ENCODE measurements at regions not wholly inside any gene's neighbourhood (a gene's known extent, or its start where the extent isn't known, plus 50 kb on each side); places are given as distances from the start of the nearest gene placed in this dataset.
A peak's percentile ranks its signal among the peaks of the same experiment; 100 is the strongest.

DNA sequence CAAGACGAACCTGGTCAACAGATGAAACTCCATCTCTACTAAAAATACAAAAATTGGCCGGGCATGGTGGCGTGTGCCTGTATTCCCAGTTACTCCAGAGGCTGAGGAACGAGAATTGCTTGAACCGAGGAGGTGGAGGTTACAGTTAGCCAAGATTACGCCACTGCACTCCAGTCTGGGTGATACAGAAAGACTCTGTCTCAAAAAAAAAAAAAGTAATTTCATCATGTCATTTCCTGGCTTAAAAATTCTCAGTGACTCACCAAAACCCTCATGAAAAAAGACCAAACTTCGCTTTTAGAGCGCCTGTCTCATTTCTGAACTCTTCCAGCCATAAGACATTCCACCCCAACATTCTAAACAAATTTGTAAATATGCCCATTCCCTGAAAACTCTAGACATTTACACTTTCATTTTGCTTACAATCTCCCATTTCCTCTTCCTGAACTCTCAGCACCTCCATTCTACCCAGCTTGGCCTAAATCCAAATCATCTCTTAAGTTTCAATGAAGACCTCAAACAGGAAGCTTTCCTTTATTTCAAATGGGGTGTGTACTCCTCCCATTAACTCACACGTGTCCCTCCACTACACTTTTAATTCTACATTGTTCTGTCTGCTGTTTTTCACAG is 50.5 kb upstream of the PRRC2C start:
- DNase-seq (ENCODE audit: low read depth): peak; percentile 91
- H3K4me3 ChIP-seq (ENCODE audit: insufficient read depth, low read depth, low read length): peak overlapping the region; percentile 45
- H3K9ac ChIP-seq (ENCODE audit: low read length): peak overlapping the region; percentile 78
- FAIRE-seq: no peak
- Mint-ChIP-seq H3K36me3 (ENCODE audit: low read depth, unreplicated experiment) (no peaks in the 10 kb centered on the region), H3K4me3 (ENCODE audit: unreplicated experiment) (no peak overlapping the region), H3K4me1 (ENCODE audit: low read depth, unreplicated experiment) (peaks cover 11% of the 10 kb centered on the region), H3K27ac (ENCODE audit: unreplicated experiment) (peak overlapping the region; percentile 78), H3K9me3 (ENCODE audit: unreplicated experiment) (peaks cover 4% of the 10 kb centered on the region), H3K27me3 (ENCODE audit: low read depth, unreplicated experiment) (peaks cover 2% of the 10 kb centered on the region)
- no peaks in the 10 kb centered on the region for H3K36me3 ChIP-seq (ENCODE audit: insufficient read depth, low read length)
- H3K79me2 ChIP-seq (ENCODE audit: insufficient read depth, low read length): no peaks in the 10 kb centered on the region
- no peaks in the 10 kb centered on the region for H4K20me1 ChIP-seq (ENCODE audit: insufficient read depth, low read length)
- no peaks in the 10 kb centered on the region for H3K9me3 ChIP-seq (ENCODE audit: insufficient read depth, low read depth, low read length)
- H2AFZ ChIP-seq (ENCODE audit: low read depth, low read length): peak overlapping the region; percentile 72
- H3K4me2 ChIP-seq (ENCODE audit: low read length): peak overlapping the region; percentile 86
- H3K27ac ChIP-seq (ENCODE audit: low read depth, low read length): peak overlapping the region; percentile 96
- H3K4me1 ChIP-seq (ENCODE audit: insufficient read depth, low read length): peaks cover 29% of the 10 kb centered on the region
- no peaks in the 10 kb centered on the region for H3K27me3 ChIP-seq (ENCODE audit: insufficient read depth, low read length)
- TF ChIP-seq CTCF (IDR thresholded peaks at IDR 0.05; ENCODE audit: insufficient read depth, low read depth, low read length) (no peak), EZH2 (IDR thresholded peaks at IDR 0.05; ENCODE audit: insufficient read depth, low read length) (no peak)
